Left colon (tissue), 2 donors: ENCODE measurements at regions not wholly inside any gene's neighbourhood (a gene's known extent, or its start where the extent isn't known, plus 50 kb on each side); places are given as distances from the start of the nearest gene placed in this dataset.
"Not testable (repeated sequence)": the region's sequence is repeated elsewhere in the genome, so short reads cannot be mapped to it uniquely, and the experiment has no call there.

Source experiments
- ATAC-seq: fragments of 200-7000 bp; cut with Tn5 transposase; one replicate; pipeline ENCODE4 v1.9.1; 2020; ENCODE audit warnings: mild to moderate bottlenecking, moderate library complexity
- DNase-seq, 2 donors: peaks; one replicate each; pipeline ENCODE4 v3.0.0-alpha.2; 2020
- intact Hi-C, 2 donors: fragments of 100-400 bp; cut with DNase I in 1 of 2; cut with micrococcal nuclease in 1 of 2; formaldehyde crosslinking; loops; one replicate each; pipeline versions ENCODE4 v1.11.2 to v1.14.0; 2022; cut with DNase I, micrococcal nuclease
- donor health status: DM: no; HTN: no; CAD: no.
- donor health status: DM: yes; HTN: yes; CAD: no.

DNA sequence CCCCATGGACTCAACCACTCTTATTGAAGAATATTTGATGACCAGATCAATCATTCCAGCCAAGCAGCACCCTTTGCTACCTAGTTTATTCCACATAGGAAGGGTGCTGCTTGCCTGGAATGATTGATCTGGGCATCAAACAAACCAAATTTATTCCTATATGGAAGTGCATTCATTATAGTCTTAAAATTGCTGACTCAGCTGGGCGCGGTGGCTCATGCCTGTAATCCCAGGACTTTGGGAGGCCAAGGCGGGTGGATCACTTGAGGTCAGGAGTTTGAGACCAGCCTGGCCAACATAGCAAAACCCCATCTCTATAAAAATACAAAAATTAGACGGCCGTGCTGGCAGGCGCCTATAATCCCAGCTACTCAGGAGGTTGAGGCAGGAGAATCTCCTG, 489.6 kb upstream of the API5 start:
- ATAC-seq, intact Hi-C loops, DNase-seq: not testable (repeated sequence)

DNA sequence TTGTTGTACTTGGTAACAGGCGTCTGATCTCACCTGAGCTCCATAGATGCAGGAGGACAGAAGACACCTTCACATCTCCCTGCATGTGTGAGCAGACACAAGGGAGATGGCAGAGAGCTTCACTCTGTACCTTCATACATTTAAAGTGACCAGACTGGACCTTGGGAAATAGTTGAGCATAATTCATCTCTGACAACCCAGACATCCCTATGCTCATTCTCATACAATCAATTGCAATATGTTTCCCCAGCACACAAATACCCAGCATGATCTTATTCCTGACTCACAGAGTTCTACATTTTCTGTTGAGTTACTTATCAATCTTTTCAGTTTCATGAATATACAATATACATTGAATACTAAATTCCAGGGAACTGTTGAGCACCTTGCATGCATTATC, 488.2 kb upstream of the API5 start:
- intact Hi-C loops: no loop called here
- no peak for DNase-seq
- ATAC-seq: no peak

DNA sequence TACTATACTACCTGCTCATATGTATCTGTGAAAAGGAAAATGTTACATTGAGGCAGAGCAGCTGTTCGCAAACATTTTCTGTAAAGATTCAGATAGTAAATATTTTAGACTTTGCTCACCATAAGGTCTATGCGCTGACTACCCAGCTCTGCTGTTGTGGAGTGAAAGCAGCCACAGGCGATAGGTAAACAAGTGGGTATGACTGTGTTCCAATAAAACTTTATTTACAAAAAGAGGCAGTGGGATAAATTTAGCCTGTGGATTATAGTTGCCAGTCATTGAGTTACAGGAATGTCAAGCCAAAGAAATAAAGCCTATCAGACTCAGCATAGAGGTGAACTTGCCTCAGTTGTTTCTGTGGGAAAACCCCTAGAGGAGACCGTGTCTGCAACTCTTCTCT, 487.7 kb upstream of the API5 start:
- DNase-seq (no peak), ATAC-seq (no peak)
- intact Hi-C loops: no loop called here

DNA sequence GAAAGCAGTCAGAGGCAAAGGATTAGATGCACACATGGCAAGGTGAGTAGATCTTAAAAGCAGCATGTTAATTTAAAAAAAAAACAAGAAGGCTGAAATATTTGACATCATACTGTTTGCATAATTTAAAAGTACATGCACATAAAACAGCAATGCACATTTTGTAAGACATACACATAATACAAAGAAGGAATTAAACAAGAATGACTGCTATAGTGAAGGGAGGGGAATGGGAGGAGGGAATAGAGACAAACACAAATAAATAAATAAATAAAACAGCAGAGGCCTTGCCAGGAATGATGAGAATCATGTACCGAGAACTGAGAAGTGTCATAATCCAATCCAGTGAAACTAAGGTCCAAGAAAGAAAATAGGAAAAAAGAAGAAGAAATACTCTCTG, 486.2 kb upstream of the API5 start:
- intact Hi-C loops: no loop called here
- ATAC-seq: no peak

DNA sequence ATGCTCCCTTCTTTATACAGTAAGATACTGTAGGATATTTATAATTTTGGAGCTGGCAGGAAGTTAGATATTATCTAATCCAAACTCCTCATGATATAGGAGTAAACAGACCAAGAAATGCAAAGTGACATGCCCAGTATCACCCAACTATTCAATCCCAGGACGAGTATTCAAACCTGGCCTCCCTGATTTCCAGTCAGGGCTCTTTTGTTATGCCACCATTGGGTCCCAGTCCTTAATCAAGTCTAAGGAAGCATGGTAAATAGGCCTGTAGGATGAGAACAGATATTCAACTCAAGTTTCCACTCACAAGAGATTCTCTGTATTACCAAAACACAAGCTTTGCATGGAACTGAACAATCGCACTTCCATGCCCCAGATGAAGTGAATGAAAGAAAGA, 484.0 kb upstream of the API5 start:
- intact Hi-C loops: no loop called here

More for the DNA sequence above, 486.2 kb upstream of the API5 start:
- no peak for DNase-seq

DNA sequence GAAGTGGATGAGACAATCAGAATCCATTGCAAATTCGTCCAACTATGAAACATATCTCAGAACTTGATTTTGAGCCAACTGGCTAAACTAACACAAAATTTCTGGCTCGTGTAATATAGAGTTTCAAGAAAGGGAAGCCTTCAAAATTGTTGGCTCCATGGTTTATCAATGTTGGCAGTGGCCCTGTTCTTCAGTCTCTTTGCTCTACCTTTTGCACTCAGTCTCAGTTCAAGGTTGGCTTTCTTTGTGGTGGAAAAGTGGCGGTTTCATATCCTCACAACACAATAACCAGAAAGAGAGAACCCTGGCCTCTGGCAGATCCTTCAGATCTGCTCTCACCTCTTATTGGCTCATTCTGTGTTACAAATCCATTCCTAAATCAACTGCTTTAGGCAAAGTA, 473.8 kb upstream of the API5 start:
- DNase-seq (no peak), ATAC-seq (no peak)
- intact Hi-C loops: no loop called here

More for the DNA sequence above, 484.0 kb upstream of the API5 start:
- DNase-seq (no peak), ATAC-seq (no peak)

DNA sequence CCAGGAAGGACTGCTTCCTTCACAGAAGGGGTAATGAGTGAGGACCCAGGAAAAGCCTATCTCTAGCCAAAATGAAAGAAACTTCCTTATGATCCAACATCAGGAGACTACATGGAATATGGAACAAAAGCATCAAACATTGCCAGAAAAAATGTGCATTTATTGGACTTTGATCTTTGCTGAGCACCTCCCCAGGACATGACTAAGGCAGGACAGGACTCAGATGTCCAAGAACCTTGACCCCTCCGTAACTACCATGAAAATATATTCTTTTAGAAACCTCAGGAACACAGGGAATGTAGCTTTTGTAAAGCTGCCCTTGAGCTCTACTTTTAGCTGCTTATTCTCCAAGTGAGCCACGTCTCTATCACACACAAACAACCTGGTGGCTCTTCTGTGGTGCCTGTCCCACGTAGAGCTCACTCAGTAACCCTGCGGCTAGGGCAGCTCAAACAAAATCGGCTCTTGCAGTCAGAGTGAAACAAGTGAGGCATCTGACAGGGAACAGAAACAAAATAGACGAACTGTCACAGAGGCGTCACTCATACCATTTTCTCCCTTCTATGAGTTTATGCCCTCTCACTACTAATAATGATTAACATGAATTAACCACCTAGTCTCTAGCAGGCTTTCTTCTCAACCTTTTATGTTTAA, 471.5 kb upstream of the API5 start:
- ATAC-seq: no peak
- no peak for DNase-seq
- intact Hi-C loops: no loop called here

DNA sequence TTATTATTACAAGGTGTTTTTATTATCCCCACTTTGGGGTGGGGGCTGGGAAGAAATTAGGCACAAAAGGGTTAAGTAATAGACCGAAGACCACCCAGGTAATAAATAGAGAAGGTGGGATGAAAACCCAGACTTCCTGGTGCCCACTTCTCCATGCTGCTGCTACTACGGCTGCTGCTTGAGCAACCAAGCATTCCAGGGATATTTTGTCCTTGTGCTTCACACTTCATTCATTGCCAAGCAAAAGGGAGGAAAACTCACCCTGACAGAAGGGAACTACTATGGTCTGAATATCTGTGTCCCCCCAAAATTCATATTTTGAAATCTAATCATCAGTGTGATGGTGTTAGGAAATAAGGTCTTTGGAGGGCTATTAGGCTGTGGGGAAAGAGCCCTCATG, 470.9 kb upstream of the API5 start:
- intact Hi-C loops: no loop called here
- DNase-seq (no peak), ATAC-seq (no peak)

DNA sequence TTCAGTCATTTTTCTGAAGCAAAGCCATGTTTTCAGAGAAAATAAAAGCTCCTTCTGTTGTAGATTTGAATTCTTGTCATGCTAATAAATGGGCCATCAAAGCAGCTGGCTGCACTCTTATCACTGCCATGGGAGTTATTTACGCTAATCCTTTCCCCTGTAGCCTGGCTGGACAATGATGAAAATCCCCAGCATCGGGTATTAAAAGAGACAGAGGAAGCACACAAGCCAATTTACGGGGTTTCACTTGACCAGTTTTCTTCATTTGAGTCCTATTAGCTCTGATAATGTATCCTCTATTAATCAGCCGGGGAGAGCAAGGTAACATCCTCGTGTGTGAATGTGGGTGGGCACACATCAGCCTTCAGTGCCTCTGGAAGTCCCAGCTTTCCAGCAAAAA, 470.2 kb upstream of the API5 start:
- ATAC-seq: no peak
- no peak for DNase-seq
- intact Hi-C loops: no loop called here

DNA sequence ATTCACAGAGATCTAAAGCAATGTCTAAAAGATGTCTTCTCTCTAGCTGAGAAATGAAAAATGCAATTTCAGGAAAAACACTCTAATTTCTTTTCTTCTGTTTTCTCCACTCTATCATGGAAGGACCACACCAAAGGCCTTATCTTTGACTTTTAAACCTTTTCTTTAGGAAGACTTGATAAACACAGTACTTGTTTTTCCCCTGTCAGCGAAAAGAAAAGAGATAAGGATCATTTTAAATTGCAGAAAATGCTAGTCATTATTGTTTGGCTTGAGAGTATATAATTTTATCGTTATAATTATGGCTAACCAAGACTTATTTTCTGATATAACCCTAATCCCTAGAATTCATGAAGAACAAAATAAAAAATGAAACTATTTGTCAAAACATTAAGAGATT, 462.4 kb upstream of the API5 start:
- intact Hi-C loops: no loop called here
- ATAC-seq (no peak), DNase-seq (no peak)

DNA sequence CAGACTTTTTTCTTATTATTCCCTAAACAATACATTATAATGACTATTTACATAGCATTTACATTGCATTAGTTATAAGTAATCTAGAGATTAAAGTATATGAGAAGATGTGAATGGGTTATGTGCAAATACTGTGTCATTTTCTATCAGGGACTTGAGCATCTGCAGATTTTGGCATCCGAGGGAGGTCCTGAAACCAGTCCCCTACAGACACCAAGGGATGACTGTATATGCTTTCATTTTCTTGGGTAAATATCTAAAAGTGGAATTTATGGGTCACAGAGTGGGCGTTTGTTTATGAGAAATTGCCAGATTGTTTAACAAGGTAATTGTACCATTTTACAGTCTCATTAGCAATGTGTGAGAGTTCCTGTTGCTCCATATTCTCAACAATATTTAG, 454.5 kb upstream of the API5 start:
- DNase-seq (no peak), ATAC-seq (no peak)
- intact Hi-C loops: no loop called here

DNA sequence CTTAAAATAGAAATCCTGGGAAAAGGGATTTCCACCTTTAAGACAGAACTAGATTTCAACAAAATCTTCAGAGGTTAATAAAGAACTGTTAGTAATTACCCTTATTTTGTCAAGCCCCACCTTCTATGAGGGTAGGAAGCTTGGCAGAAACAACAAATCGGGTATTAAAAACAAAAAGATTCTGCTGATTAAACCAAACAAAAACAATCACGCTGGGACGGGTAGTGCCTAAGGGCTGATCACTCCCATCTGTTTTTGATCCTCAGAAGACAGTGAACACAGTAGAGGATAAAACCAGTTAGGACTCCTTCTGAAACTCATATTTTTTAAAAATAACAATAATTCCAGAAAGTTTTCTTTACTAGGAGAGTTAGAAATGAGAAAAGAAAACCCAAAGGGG, 441.3 kb upstream of the API5 start:
- intact Hi-C loops: no loop called here
- no peak for ATAC-seq
- DNase-seq: no peak

DNA sequence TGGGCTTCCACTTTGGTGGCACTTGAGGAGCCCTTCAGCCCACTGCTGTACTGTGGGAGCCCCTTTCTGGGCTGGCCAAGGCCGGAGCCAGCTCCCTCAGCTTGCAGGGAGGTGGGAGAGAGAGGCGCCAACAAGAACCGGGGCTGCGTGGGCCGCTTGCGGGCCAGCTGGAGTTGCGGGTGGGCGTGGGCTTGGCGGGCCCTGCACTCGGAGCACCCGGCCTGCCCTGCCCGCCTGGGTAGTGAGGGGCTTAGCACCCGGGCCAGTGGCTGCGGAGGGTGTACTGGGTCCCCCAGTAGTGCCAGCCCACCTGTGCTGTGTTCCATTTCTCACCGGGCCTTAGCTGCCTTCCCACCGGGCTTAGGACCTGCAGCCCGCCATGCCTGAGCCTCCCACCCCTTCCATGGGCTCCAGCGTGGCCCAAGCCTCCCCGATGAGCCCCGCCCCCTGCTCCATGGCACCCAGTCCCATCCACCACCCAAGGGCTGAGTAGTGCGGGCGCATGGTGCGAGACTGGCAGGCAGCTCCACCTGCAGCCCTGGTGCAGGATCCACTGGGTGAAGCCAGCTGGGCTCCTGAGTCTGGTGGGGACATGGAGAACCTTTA, 437.9 kb upstream of the API5 start:
- not testable (repeated sequence) for ATAC-seq, DNase-seq

DNA sequence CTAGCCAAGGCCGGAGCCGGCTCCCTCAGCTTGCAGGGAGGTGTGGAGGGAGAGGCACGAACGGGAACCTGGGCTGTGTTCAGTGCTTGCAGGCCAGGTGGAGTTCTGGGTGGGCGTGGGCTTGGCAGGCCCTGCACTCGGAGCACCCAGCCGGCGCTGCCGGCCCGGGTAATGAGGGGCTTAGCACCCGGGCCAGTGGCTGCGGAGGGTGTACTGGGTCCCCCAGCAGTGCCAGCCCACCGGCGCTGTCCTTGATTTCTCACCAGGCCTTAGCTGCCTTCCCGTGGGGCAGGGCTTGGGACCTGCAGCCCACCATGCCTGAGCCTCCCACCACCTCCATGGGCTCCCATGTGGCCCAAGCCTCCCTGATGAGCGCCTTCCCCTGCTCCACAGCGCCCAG, 430.5 kb upstream of the API5 start:
- DNase-seq, intact Hi-C loops, ATAC-seq: not testable (repeated sequence)

More for the DNA sequence above, 437.9 kb upstream of the API5 start:
- intact Hi-C loops: not testable (repeated sequence)

DNA sequence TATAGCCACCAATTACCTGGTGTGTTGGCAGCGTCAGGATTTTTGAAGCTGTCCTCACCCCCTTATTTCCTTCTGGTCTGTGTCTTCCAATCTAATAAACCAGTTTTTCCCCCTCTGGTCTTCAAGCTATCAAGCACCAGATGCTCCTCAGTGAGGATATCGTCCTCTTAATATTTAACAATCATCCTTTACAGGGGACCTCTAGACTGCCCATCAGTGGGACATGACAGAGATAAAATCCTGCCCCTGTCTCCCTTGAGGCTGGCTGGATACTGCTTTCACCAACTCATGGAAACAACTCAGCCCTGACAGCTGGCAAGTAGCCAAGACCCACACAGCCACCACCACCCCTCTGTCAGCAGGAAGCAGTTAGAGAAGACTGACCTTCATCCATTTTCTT, 421.0 kb upstream of the API5 start:
- intact Hi-C loops: no loop called here
- no peak for ATAC-seq
- no peak for DNase-seq

DNA sequence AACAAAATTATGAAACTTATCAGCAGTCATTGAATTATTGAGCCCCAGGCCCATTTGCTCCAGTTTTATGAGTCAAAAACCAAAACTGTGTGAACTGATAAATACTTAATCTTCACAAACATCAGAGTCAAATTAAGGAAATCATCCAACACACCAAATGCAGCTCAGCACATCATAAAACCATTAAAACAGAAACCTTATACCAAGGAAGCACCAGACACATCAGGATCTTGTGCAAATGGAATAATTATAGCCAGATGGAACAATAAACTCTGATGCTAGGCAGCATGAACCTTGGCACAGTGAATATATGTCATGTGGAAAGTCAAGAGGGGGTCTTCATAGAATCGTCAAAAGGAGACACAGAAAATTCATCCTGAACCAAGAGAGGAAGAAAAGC, 410.7 kb upstream of the API5 start:
- DNase-seq (no peak), ATAC-seq (no peak)
- intact Hi-C loops: no loop called here

DNA sequence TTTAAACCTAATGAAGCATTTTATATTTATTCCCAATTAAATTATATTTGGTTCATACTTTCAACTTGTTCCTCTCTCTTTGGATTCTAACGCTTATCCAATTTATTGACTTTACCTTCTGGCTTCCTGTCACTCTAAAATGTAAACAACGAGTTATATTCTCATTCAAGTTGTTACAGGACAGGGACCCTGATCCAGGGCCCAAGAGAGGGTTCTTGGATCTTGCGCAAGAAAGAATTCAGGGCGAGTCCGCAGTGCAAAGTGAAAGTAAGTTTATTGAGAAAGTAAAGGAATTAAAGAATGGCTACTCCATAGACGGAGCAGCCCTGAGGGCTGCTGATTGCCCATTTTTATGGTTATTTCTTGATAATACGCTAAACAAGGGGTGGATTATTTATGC, 405.6 kb upstream of the API5 start:
- ATAC-seq (no peak), DNase-seq (no peak)
- intact Hi-C loops: no loop called here

DNA sequence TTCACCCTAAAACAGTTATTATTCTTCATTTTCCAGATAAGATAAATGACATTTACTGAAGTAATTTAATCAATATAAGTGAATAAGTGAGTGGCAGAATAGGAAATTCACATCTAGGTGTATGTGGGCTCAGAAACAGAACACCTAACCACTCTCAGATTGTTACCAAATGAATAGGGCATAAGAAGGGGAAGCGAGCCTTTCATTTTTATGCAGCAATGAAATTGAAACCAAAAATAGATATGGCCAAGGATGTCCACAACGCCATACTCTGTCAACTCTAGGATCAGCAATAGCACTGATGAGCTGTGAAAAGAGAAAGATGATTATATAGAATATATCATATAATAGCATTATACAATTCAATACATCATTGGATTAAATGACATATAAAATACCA, 398.1 kb upstream of the API5 start:
- intact Hi-C loops: loop anchor here in 1 of 2 donors (10.0 kb wide), 1 partner anchor 61 kb away; no protein-coding TSS in a partner anchor
- DNase-seq (no peak), ATAC-seq (no peak)

DNA sequence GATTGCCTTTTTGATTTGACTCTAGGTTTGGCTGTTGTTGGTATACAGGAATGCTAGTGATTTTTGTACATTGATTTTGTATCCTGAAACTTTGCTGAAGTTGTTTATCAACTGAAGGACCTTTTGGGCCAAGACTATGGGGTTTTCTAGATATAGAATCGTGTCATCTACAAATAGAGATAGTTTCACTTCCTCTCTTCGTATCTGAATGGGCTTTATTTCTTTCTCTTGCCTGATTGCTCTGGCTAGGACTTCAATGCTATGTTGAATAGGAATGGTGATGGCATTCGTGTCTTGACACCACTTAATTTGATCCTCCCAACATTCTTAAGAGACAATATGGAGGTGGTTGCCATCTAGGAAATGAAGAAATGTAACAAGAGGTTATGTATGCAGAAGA, 388.1 kb upstream of the API5 start:
- no peak for ATAC-seq
- DNase-seq: no peak
- intact Hi-C loops: no loop called here

DNA sequence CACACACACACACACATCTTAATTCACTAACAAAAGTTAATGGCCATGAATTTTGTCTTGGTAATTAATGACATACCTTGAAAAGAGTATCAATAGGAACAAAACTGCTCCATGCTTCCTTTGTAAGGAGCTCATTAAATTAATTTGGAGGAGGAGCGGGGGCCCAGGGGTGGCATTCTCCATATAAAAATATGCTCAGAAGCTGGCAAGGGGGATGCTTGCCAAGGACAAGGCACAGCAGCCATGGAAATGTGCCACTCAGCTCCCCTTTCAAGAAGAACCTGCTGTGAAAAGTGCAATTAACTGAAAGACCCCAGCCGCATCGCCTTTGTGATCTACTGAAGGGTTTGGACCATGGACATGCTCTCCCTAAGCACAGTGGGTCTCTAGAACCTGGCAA, 385.9 kb upstream of the API5 start:
- intact Hi-C loops: no loop called here
- ATAC-seq (no peak), DNase-seq (no peak)

DNA sequence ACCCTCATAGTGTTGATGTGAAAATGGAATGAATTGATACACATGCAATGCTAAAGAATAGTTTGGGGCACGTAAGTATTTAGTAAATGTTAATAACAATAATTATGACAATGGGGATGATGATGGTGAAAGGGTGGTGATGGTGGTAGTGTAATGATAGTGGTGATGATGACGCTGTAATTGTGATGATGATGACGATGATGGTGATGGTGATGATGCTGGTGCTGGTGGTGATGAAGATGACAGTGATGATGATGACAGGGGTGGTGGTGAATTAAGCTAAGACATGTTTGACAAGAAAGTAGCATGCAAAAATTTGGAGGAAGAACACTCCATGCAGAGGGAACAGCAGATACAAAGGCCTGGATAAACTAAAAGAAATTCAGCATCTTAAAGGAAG, 364.4 kb upstream of the API5 start:
- ATAC-seq (no peak), DNase-seq (no peak)
- intact Hi-C loops: no loop called here
